HG03565 (cell line): ENCODE measurements at regions not wholly inside any gene's neighbourhood (a gene's known extent, or its start where the extent isn't known, plus 50 kb on each side); places are given as distances from the start of the nearest gene placed in this dataset.

Source experiments
- ATAC-seq: cut with Tn5 transposase; IDR thresholded peaks from one replicate; pipeline ENCODE4 v1.9.1; 2021; ENCODE audit warnings: mild to moderate bottlenecking, moderate library complexity; ENCODE audit not compliant: unreplicated experiment

DNA sequence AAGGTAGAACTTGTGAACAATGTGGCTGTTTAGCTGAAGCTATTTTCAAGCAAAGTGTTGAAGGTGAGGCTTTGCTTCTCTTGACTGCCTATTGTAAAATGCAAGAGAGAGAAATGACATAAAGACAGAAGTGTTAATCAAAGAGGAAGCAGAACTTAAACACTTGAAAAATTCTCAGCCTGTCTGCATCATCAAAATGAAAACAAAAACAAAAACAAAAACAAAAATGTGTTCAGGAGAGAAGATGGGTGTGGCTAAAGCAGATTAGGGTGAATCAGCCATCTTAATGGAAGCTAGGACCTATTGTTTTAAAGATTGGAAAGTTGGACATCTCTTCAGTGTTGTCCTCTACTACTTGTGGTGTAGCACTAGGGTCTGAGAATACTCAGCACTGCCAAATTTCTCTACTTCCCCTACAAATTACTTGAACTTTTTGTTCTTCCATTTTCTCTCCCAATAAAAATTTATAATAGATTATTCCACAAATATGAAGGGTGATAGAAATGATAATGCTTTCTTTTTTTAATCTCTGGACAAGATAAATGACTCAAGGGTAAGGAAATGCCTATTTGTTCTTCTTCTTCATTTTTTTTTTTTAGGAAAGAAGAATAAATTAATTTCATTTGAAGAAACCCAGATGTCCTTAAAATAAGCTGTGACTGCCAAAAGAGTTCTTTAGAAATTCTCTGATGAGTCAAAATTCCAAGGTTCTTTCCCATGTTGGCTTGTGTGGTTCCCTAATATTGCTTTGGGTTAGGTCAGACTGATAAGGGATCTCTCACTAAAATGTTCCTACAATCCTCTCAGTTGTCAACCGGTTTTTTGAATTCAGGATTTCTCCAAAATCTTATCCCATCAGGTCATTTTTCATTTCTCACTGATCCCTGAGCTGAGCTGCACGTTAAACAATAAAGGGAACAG is 571.2 kb upstream of the ZEB2 start:
- no peak for ATAC-seq

DNA sequence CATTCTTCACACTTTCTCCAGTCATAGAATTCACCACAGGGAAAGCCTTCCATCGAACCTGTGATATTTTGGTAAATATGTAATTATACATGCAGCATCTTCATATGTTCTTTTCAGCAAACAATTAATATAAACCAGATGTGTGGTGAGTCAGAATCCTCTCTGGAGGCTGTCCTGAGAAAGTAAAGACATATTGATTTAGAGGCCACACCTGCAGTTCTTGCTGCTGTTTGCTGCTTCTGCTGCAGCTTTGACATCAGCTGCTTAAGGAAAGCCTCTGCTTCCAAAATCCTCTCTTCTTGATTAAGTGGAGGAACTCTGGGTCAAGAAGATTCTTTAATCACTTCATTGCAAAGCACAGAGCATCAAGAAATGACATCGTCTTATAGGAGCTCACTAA is 568.8 kb upstream of the ZEB2 start:
- no peak for ATAC-seq

DNA sequence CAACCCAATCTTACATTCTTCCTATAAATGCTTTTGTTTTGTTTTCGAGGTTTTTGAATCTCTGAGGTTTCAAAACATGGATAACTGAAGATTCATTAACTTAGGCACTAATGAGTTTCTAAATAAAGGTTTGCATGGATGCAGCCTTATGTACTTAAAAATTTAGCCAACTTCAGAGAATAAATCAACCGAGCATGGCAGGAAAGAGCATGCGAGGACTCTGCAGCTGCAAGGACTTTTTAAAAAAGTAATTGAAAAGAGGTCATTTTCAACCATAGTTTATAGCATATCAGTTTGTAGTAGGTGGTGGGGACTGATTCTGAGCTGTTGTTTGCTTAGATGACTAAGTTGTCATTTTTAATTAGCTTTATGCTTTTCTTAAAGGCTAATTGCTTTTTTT is 567.0 kb upstream of the ZEB2 start:
- no peak for ATAC-seq

DNA sequence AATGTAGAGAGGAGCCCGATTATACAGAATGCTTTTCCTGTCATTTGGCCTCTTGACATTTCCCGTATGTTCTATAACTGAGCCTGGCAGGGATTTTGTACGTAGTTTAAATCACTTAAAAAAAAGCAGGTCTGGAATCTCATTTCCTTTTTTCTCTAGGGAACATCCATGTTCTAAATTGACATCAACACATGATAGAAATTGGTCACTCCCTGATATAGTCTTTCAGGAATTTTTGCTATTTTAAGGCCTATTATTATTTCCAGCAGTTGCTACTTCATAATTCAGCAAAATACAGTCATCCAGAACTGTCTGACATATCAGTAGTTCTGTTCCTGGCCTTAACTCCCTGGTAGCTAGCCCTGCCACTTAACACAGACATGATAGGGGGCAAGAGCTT is 565.7 kb upstream of the ZEB2 start:
- ATAC-seq = no peak

DNA sequence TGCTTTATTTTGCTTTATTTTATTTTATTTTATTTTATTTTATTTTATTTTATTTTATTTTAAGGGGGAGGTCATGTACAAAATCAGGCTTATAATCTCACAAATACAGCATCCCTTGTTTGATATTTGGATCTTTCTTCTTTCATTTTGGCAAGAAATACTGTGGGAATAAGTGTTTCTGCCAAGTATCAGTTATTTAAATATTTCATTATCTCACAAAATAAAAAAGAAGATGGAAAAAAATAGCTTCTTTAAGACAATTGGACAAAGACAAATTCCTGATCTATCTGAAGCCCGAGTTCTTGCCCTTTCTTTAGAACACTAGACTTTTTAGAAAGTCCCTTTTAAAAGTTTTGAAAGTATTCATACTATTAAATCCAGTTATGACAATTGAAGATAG is 560.5 kb upstream of the ZEB2 start:
- ATAC-seq = no peak

DNA sequence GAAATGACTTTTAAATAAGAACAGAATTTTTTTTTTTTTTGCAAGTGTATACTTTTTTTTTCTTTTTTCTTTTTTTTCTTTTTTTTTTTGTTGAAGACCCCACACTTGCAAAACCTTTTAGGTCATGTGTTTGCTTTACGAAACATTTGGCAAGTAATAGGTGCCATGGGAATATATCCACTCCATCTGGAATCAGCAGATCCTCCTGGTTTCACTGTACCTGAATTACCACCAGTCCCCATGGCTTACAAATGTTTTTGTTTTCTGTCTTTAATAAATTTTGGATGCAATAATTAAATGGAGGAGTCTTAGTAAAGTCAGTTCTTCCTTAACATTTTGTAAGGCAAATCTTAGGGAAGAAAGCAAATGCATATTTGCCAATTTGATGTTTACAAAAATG is 559.7 kb upstream of the ZEB2 start:
- no peak for ATAC-seq

DNA sequence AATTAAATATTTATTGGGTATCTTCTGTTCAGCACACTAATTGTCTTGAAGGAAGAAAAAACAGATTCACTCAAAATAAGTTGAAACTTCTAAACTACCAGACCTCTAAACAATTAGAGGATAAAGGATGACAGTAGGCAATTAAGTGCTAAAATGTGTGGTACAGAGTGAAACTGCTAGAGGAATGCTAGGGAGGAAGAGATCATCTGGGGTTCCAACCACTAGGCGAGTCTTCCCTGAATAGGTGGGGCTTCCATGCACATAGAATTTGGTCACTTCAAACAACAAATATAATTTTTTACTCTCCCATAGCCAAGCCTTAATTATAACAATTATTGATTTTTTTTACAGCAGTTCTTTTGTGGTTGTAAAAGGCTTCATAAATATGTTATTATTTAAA is 559.0 kb upstream of the ZEB2 start:
- ATAC-seq = no peak

DNA sequence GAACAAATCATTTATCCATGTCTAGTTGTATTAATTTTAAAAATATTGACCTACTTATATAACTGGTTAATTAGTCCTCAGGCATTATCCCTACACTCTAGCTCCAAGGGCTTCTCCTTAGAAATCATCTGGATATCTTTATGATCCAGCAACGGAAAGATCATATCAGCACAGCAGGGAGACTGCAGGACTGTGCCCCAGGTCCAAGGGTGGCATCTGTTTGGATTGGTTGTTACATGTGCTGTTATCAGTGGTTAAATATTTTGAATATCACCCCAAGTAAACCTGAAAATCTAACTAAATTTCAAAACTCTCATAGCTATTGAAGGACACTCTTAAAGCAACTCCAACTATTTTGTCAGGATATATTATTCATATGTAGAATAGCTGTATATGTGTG is 556.2 kb upstream of the ZEB2 start:
- ATAC-seq = no peak

DNA sequence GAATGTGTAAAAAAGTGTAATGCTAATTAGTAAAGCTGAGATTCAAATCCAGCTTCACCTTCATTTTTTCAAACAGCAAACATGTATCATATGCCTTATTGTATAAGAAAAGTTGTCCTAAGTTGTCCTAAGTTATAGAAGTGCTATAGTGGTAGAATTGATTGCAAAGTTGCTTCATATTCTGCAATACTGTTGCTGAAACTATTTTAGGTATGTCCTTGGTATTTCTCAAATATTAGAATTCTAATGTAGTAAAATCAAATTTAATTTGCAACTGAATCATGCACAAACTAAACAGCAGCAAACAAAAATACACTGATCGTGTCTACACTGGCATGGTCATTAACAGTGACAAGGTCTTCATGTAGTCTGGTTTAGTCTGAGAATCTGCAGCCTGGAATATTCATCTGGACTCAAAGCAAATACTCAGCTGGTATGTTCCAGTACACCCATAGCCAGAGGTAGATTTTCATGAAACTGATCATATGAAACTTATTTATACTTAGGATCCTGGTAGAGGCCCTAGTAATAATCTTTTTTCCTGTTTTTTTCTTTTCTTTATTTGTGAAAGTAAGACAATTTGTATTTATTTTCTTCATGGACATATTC is 555.6 kb upstream of the ZEB2 start:
- ATAC-seq = no peak

DNA sequence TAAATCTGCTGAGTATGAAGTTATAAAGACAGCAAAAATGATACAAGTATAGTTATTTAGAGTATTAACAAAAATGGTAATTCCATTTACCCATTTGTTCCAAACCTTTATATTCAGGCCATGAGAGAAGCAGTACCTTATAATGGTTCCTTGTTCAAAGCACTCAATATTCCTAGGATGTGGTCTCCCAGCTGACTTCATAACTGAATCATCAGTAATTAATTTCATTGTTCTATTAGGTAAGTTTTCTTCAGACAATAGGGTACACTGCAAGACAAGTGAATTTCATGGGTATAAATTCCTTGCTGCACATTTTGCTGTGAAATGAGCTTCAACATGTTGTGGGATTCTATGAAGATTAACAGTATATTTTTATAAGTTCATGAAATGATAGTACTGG is 550.8 kb upstream of the ZEB2 start:
- ATAC-seq = no peak

DNA sequence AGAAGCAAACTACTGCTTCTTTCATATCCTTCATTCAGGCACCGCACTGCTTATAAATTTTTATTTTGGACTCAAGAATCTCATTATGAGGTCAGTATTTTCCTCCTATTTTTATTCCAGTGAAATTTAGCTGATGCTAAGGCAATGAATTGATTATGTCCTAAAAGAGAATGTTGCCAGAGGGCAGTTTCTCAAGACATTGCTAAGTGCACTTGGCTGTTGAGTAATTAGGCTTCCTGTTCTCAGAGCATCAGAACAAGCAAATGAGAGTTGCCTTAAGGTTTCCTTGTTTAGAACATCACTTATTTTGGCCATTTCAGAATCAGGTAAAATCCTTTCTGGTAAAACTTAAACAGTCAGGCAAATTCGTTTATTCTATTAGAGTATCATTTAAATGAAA is 548.6 kb upstream of the ZEB2 start:
- ATAC-seq = no peak

DNA sequence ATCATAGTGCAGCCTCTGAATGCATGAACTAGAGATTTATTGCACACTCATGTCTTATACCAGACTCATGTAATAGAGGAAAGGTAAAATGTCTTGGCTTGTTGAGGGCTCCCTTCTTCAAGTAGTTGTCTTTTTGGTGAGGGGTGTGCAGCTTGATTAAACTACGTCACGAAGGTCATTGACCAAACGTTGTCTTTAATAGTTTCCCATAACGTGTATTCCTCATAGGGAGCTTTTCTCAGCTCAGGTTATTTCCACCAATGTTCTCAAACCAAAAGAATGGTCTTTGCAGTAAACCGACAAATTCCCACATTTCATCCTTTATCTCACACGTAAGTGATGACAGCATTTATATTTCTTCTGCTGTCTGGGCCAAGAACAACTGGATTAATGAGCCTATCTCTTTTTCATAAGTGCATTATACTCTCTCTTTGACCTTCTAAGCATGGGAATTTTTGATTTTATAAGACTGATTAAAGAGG is 547.7 kb upstream of the ZEB2 start:
- ATAC-seq = no peak

DNA sequence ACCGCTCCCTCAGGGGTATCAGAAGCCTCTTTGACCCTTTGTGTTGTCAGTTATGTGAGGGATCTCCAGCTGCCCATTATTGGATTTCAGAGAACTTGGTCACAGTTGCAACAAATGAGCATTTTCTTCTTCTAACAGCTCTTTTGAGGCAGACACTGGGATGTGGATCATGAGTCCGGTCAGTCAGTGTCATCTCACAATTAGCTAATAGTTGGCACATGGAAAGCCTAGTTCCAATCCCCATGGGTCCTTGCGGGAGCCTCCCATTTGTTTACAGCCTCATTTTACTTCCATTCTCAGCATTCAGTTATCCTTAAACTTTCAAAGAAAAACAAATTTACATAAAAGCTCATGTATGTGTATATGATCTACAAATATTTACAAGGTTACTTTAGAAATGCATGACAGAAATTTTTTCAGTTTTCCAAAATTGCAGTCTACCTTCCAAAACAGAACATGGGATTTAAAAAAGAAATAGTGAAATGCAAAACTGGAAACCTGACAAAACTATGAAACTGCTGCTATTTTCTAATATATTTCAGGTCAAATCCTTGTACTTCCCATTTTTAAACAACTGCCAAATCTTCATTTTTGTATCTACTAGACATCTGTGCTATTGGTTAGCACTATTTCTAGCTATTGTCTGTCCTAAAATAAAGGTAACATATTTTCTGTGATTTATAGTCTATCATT is 547.1 kb upstream of the ZEB2 start:
- ATAC-seq = no peak

DNA sequence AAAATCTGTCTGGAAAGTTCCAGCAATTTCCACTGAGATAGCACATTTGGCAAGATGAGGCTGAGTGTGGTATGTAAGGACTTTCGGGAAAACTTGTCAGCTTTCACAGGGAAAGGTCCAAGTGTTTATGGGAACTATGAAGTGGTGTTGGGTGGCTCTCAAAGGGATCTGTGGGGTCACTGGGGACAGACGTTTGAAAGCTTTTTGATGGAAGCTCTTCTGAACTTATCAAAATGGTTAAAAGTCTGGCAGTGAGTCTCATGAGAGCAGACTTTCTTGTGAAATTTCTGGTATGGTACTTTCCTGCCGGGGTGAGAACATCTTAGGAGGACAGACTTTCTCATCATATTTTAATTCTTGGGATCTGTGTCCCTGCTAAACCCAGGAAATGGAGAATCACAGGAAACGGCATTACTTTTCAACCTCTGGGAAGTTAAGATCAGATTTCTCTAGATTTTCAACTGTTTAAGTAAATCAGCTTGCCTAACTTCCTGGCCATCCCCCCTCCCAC is 546.3 kb upstream of the ZEB2 start:
- no peak for ATAC-seq

DNA sequence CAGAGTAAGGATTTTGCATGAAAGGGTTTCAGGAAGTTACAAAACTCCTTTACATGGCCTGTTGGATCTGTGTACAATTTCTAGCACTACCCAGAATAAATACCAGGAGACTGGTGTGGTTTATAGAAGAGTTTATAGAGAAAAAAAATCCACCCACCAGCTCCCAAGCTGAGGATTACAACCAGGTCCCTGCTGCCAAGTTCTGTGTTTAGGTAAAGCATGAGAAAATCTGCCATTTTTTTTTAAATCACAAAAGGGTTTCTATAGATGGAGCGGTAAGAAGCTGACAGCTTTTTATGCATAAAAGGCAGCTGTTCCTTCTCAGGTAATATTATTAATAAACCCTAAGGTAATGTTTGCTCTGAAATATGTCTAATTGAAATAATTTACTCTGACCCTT is 545.4 kb upstream of the ZEB2 start:
- ATAC-seq = no peak

DNA sequence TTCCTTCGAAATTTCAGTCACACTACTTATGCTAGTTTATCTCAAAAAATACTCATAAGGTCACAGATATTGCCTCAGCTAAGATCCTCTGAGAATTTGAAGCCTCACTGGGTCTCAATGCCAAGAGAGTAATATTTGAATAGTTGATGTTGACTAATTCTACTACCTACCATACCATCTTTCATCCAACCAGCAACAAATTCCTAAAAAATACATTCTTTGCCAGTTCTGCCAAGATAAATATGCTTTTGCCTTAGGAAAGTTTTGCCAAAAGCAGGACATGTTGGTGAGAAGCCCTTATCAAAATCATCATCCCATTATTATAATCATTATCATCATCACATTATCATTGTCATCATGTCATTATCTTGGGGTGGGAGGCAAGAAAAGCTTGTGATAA is 544.6 kb upstream of the ZEB2 start:
- no peak for ATAC-seq

DNA sequence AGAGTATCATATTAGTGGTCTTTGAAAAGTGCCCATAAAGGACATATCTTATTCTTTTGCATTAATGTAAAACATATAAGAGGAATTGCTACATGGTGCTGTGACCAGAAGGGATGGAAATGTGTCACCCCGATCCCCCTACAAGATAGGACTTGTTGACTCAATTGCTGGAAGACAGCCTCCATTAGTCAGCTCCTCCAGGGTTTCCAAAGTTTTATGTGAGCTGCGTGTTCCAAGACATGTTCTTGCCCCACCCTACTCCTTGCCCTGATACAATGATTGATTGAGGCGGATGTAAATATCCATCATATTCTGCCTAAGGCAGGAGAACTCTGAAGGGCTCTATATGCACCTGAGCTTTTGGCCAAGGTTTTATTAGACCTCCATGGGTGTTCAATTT is 541.0 kb upstream of the ZEB2 start:
- no peak for ATAC-seq

DNA sequence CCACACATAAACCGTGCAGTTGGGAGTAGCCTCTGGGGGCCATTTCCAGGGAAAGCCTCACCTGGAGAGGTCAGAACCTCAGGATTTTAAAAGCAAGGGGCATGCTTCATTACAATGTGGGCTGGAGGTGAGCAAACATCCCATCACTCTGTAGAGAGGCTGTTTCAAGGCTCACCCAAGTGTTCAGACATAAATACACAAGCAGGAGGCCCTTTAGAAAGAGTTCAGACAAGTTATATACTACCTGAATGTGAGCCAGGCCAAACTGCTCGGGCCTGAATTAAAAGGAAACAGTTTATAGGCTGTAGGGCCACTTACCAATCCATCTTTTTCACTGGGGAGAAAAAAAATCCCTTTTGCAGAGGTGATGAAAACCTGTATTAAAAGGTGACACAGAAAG is 540.0 kb upstream of the ZEB2 start:
- no peak for ATAC-seq

DNA sequence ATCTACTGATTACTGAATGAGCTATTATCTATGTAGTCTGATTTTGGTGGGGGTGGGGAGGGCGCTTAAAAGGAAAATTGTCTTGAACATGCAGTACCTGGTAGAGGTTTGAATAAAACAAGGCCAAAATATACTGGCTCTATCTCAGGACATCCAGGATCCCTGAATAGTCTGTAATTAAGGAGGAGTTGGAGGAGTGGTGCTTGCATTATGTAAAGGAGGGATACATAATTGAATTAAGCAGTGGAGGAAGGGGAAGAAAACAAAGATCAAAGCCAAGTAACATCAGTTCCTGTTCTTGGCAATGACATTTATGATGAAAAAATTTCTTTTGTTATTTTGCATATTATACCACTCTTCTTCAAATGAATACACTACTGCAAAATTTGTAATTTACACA is 539.4 kb upstream of the ZEB2 start:
- ATAC-seq = no peak

DNA sequence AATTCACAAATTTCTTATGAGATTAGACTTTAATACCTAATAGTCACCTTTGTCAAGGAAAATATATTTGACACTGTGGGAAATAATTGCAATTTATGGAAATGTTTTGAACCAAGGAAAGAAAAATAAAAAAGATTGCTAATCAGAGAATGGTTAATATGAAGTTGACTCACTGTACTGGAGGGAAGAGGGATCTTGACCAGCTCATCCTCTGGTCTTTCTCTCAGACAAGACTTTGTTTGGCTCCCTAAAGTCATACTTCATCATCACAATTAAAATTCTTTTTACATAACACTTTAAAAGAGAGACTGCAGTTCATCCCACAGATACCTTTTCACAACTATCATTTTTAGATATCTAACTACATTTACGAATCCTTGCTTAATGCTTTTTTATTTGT is 538.5 kb upstream of the ZEB2 start:
- ATAC-seq = no peak

DNA sequence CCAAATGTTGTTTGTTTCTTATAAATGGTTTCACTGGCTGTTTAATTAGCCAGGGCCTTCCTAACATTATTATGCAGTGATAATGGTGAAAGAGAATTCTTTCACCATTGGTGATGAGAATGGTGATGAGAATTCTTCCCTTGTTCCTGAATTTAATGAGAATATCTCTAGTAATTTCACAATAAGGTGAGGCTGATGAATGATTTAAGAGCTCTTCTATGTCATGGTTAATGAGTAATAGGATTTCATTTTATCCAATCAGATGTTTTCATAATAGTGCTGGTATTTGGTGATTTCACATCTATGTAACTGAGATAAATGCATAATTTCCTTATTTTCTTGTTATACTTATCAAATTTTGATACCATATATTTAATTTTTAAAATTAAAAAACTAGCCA is 535.7 kb upstream of the ZEB2 start:
- ATAC-seq = no peak

DNA sequence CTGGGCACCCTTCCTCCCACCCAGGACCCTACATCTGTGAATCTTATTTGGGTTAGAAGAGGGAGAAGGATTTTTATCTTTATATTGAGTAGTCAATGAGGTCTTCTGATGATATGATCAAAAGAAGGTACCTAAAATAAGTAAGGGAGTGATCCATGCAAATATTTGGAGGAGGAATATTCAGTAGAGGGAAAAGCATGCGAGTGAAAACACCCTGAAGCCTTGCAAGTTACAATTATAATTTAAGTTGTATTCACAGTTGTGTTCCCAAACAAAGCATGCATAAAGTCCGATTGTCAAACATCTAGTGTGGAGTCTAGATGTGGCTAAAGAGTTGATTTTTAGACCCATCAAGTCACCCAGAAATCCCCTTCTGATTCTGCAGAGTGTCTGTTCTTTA is 530.2 kb upstream of the ZEB2 start:
- no peak for ATAC-seq
